Panc1 (cell line): ENCODE measurements at regions not wholly inside any gene's neighbourhood (a gene's known extent, or its start where the extent isn't known, plus 50 kb on each side); places are given as distances from the start of the nearest gene placed in this dataset.

Experiments
- CTCF ChIP-seq: fragments of 450-650 bp; IDR thresholded peaks from 2 replicates; pipeline ENCODE4 v1.5.1; 2017; ENCODE audit warnings: mild to moderate bottlenecking
- SIN3A ChIP-seq: IDR thresholded peaks from 2 replicates; pipeline ENCODE4 v1.6.1; 2012; ENCODE audit warnings: low read depth, mild to moderate bottlenecking, low read length, moderate library complexity, borderline replicate concordance; ENCODE audit not compliant: insufficient read depth

DNA sequence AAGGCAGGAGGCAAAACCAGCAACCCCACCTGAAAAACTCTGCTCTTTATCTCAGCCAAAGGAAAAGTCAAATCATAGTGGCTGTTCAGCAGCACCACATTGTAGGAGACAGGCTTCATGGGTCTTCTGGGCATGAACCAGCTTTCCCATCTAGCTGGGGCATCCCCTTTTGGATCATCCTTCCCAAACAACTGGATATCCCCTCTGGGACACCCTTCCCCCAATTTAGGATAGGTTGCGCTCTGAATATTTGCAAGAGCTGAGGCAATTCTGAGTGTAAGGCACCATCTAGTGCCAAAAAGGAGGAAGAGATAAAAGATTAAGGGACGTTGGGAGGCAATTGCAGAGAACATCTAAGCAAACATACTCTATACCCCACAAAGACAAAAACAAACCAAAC is 295.8 kb downstream of the MATN1 start:
- TF ChIP-seq CTCF (no peak), SIN3A (no peak)
